Natural killer cell (primary cell): ENCODE measurements at regions not wholly inside any gene's neighbourhood (a gene's known extent, or its start where the extent isn't known, plus 50 kb on each side); places are given as distances from the start of the nearest gene placed in this dataset.

Source experiments
- ATAC-seq, 3 donors: fragments of 150-1000 bp in 2 of 3; fragments of 200-7000 bp in 1 of 3; cut with Tn5 transposase; 1 replicate in 1 of 3; 2 replicates in 2 of 3; pipeline ENCODE4 v1.10.0; 2021; ENCODE audit warnings: mild to moderate bottlenecking in 2 of 3, moderate library complexity in 2 of 3
- DNase-seq, 2 donors: peaks; one replicate each; pipeline versions ENCODE4 v3.0.0 to v3.0.0-alpha.2; 2013 to 2021; ENCODE audit warnings: mixed read lengths in 1 of 2
- H3K27ac ChIP-seq: one replicate; pipeline ENCODE4 v1.5.1; 2013; ENCODE audit warnings: mild to moderate bottlenecking, low read length
- H3K27me3 ChIP-seq: one replicate; pipeline ENCODE4 v1.6.1; 2013; ENCODE audit warnings: low read length; ENCODE audit not compliant: control insufficient read depth, insufficient read depth
- H3K36me3 ChIP-seq: one replicate; pipeline ENCODE4 v1.6.1; 2013; ENCODE audit warnings: low read length; ENCODE audit not compliant: control insufficient read depth, insufficient read depth
- H3K4me1 ChIP-seq: one replicate; pipeline ENCODE4 v1.6.1; 2013; ENCODE audit warnings: low read length; ENCODE audit not compliant: control insufficient read depth, insufficient read depth
- H3K4me3 ChIP-seq: one replicate; pipeline ENCODE4 v1.5.1; 2013; ENCODE audit warnings: low read length
- H3K9me3 ChIP-seq: one replicate; pipeline ENCODE4 v1.6.1; 2013; ENCODE audit warnings: low read length; ENCODE audit not compliant: control insufficient read depth, insufficient read depth
- H3K27ac Mint-ChIP-seq, 2 donors: one replicate each; pipeline ENCODE4 v1.8.0; 2022; ENCODE audit warnings: mild to moderate bottlenecking in 2 of 2, mixed read lengths in 2 of 2, moderate library complexity in 1 of 2
- H3K27me3 Mint-ChIP-seq, 2 donors: one replicate each; pipeline ENCODE4 v1.8.0; 2022; ENCODE audit warnings: low read depth in 2 of 2, mixed read lengths in 2 of 2
- H3K36me3 Mint-ChIP-seq: one replicate; pipeline ENCODE4 v1.8.0; 2022; ENCODE audit warnings: mixed read lengths
- H3K4me1 Mint-ChIP-seq, 2 donors: one replicate each; pipeline ENCODE4 v1.8.0; 2022; ENCODE audit warnings: mixed read lengths in 2 of 2
- H3K4me3 Mint-ChIP-seq: one replicate; pipeline ENCODE4 v1.8.0; 2022; ENCODE audit warnings: mild to moderate bottlenecking, moderate library complexity, mixed read lengths
- H3K9me3 Mint-ChIP-seq, 2 donors: one replicate each; pipeline ENCODE4 v1.8.0; 2022; ENCODE audit warnings: mixed read lengths in 2 of 2
- WGBS: methylation state at CpG from one replicate; pipeline ENCODE4 v1.1.7; 2013; ENCODE audit warnings: missing lambda C conversion rate; ENCODE audit not compliant: insufficient coverage; 5-methylcytosine and 5-hydroxymethylcytosine counted together
- intact Hi-C: fragments of 100-400 bp; cut with micrococcal nuclease; formaldehyde crosslinking; loops from one replicate; pipeline ENCODE4 v1.14.2; 2022
- TF ChIP-seq, protein P1 (sequence below): fragments of 200-600 bp; IDR thresholded peaks from one replicate; pipeline ENCODE4 v1.8.0; 2022; ENCODE audit warnings: antibody characterized with exemption

DNA sequence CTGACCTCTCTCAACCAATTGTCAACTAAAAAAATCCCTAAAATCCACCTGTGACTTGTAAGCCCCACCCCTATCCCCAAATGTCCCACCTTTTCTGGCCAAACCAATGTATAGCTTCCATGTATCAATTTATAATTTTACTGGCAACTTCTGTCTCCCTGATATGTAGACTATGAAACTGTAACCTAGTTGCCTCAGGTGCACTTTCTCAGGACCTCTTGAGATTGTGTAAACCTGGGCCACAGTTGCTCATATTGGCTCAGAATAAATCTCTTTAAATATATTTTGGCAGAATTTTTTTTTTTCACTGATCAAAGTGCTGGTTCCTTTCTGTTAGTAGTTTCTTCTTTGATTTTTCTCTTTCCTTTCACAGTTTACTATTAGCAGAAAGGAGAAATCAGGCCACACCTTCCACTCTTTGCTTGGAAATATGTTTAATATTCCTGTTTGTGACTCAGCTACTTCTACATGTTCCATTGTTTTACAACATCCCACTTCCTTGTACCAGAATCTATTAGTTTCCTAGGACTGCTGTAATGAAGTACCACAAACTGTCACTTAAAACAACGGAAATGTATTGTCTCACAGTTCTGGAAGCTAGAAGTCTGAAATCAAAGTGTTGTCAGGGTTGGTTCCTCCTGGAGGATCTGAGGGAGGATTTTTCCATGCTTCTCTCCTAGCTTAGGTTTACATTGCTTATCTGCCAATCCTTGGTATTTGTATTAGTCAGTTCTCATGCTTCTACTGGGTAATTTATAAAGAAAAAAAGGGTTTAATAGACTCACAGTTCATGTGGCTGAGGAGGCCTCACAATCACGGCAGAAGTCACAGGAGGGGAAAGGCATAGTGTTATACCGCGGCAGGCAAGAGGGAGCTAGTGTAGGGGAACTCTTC is 801.2 kb upstream of the ARPP21 start:
- TF ChIP-seq, protein P1, sequence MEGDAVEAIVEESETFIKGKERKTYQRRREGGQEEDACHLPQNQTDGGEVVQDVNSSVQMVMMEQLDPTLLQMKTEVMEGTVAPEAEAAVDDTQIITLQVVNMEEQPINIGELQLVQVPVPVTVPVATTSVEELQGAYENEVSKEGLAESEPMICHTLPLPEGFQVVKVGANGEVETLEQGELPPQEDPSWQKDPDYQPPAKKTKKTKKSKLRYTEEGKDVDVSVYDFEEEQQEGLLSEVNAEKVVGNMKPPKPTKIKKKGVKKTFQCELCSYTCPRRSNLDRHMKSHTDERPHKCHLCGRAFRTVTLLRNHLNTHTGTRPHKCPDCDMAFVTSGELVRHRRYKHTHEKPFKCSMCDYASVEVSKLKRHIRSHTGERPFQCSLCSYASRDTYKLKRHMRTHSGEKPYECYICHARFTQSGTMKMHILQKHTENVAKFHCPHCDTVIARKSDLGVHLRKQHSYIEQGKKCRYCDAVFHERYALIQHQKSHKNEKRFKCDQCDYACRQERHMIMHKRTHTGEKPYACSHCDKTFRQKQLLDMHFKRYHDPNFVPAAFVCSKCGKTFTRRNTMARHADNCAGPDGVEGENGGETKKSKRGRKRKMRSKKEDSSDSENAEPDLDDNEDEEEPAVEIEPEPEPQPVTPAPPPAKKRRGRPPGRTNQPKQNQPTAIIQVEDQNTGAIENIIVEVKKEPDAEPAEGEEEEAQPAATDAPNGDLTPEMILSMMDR: no peak
- H3K4me1 Mint-ChIP-seq: no peaks in the 10 kb centered on the region
- peaks cover 5 to 15% of the 10 kb centered on the region in 2 donors for H3K9me3 Mint-ChIP-seq
- no peak overlapping the region for H3K27ac Mint-ChIP-seq
- Histone ChIP-seq H3K27me3 (no peaks in the 10 kb centered on the region), H3K9me3 (no peaks in the 10 kb centered on the region), H3K36me3 (no peaks in the 10 kb centered on the region), H3K4me1 (no peaks in the 10 kb centered on the region), H3K27ac (no peak overlapping the region), H3K4me3 (no peak overlapping the region)
- intact Hi-C loops: no loop called here
- no peak for DNase-seq
- H3K36me3 Mint-ChIP-seq: peaks cover 9% of the 10 kb centered on the region
- ATAC-seq: no peak
- 87% methylated on average over 4 of the region's 4 CpGs for WGBS
- no peaks in the 10 kb centered on the region for H3K27me3 Mint-ChIP-seq
- no peak overlapping the region for H3K4me3 Mint-ChIP-seq

DNA sequence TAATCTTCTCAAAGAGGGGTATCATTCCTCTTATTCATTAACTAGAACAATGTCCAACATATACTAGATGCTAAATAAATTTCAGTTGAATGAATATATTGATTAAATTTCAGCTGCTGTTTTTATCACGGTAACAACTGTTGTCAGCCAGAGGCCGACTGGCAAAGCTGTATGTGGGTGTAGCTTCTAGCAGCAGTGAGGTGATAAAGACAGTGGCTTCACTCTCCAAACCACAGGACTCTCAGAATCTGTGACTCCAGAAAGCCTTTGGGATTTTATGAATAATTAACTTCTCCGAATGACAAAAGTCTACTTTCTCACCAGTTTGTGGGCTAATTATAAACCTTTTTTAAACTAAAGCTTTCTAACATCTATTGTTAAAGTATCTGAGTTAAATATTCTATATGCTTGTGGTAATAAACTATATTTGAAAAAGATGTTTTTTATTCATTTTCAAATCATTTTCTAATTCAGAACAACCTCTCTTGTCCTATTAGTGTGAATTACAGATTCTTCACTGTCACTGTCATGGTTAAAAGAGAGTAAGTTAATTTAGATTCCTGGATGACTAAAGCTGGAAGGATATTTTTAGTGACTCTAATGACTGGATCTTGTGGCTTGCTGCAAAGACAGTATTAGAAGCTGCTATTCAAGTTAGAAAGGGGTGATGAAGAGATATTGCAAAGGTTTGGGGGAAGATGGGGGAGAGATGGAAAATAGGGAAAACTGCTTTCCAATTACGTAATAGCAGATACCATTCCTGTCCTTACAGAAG is 796.4 kb upstream of the ARPP21 start:
- Histone ChIP-seq H3K36me3 (no peaks in the 10 kb centered on the region), H3K27me3 (no peaks in the 10 kb centered on the region), H3K4me1 (no peaks in the 10 kb centered on the region), H3K4me3 (no peak overlapping the region), H3K9me3 (no peaks in the 10 kb centered on the region), H3K27ac (no peak overlapping the region)
- H3K4me3 Mint-ChIP-seq: no peak overlapping the region
- intact Hi-C loops: no loop called here
- H3K36me3 Mint-ChIP-seq: peaks cover 9% of the 10 kb centered on the region
- no peak for ATAC-seq
- TF ChIP-seq, protein P1: no peak
- no peaks in the 10 kb centered on the region for H3K27me3 Mint-ChIP-seq
- 83% methylated on average over 1 of the region's 4 CpGs for WGBS
- no peak overlapping the region for H3K27ac Mint-ChIP-seq
- H3K4me1 Mint-ChIP-seq: no peaks in the 10 kb centered on the region
- peaks cover 8 to 20% of the 10 kb centered on the region in 2 donors for H3K9me3 Mint-ChIP-seq
- no peak for DNase-seq

DNA sequence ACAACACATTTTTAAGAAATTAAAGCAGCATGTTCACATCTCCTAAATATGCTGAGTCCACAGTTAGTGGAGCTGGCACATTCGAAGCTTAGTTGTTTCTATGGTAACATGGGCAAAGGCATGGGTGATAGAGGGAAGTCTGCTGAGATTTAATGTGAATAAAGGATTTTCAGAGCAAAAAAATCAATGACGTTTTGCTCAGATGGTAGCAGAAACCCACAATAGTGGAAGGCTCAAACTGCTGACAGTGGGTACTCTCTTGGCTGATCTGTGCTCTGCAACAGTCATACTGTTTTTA is 795.1 kb upstream of the ARPP21 start:
- Mint-ChIP-seq H3K27ac (no peak overlapping the region), H3K4me3 (no peak overlapping the region), H3K36me3 (peaks cover 5% of the 10 kb centered on the region), H3K27me3 (no peaks in the 10 kb centered on the region), H3K4me1 (no peaks in the 10 kb centered on the region), H3K9me3 (peaks cover 8 to 17% of the 10 kb centered on the region in 2 donors)
- no peak overlapping the region for H3K27ac ChIP-seq
- no peaks in the 10 kb centered on the region for H3K4me1 ChIP-seq
- WGBS: 77% methylated on average over 2 of the region's 2 CpGs
- H3K27me3 ChIP-seq: no peaks in the 10 kb centered on the region
- DNase-seq (no peak), ATAC-seq (no peak)
- TF ChIP-seq, protein P1: no peak
- no peaks in the 10 kb centered on the region for H3K36me3 ChIP-seq
- H3K4me3 ChIP-seq: no peak overlapping the region
- no peaks in the 10 kb centered on the region for H3K9me3 ChIP-seq
- intact Hi-C loops: no loop called here
